GM18502 (cell line): ENCODE measurements at regions not wholly inside any gene's neighbourhood (a gene's known extent, or its start where the extent isn't known, plus 50 kb on each side); places are given as distances from the start of the nearest gene placed in this dataset.
A peak's percentile ranks its signal among the peaks of the same experiment; 100 is the strongest.
"Not testable (repeated sequence)": the region's sequence is repeated elsewhere in the genome, so short reads cannot be mapped to it uniquely, and the experiment has no call there.

Experiments used
- ATAC-seq: cut with Tn5 transposase; IDR thresholded peaks from one replicate; pipeline ENCODE4 v1.9.1; 2021; ENCODE audit warnings: mild to moderate bottlenecking; ENCODE audit not compliant: unreplicated experiment, poor library complexity

GRCh38 chr5:39650008-39650762 lies 225.4 kb upstream of the DAB2 start:
- ATAC-seq = no peak

GRCh38 chr5:39648848-39649227 lies 224.1 kb upstream of the DAB2 start:
- ATAC-seq = no peak

DNA sequence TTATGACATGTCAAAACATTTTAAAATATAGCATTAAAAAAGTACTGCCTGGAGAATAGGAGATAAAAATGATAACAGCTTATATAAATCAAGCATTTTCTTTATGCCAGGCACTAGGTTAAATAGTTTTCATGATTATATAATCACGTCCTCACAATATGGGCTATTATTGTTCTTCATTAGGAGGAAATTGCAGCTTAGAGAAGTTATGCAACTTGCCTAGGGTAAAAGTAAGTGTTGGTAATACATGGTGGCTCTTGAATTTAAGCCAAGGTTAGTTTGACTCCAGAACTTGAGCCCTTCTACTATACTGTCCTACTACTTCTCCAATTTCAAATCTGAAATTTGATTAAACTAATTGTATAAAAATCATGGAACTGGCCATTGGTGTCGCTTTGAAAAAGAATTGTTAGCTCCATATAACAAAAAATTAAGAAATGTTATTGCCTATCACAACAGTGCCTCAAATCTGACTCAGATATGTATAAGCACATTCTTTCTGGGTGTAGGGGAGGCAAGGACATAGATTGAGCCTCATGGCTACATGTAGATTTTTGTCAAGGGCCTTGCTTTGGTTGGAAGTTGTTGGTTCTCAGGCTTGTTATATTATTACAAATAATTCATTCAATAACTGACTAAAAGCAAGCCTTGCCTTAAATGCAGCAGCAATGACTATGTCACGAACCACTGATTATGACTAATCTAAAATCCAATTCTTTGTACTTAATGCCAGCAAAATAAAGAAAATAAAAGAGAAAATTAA lies 223.5 kb upstream of the DAB2 start:
- ATAC-seq = no peak

- ATAC-seq = peak; percentile 98
Measured at GRCh38 chr5:39640552-39640951, 215.8 kb upstream of the DAB2 start.

DNA sequence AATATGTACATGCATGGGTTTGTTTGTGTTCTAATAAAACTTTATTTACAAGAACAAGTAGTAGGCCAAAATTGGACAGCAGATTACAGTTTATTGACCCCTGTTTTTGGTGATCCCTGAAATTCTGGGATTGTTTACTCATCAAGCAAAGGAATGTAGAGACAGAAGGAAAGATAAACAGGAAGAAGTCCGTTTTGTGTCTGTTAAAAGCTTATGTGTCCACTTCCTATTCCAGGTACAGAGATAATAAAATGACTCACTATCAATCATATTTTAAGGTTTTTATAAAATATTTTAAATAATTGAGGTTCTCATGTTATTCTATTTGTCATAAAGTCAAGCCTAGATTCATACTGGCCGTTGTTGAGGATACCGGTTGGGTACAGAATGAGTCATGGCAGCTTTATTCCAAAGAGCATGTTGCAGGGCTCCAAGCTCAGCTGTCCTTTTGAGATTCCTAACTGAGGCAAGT lies 214.9 kb upstream of the DAB2 start:
- no peak for ATAC-seq

- no peak for ATAC-seq
Measured at GRCh38 chr5:39638813-39639212, 214.0 kb upstream of the DAB2 start.

- ATAC-seq = no peak
Measured at GRCh38 chr5:39633057-39633456, 208.3 kb upstream of the DAB2 start.

DNA sequence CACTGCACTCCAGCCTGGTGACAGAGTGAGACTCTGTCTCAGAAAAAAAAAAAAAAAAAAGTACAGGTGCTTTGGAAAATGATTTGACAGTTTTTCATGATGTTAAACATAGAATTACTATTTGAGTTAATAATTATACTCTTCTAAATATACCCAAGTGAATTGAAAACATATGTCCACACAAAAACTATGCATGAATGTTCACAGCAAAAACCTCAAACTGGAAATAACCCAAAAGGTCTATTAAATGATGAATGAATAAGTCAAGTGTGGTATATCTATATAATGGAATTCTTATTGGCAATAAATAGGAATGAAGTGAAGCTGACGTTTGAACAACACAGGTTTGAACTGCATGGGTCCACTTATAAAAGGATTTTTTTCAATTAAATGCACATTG lies 207.2 kb upstream of the DAB2 start:
- no peak for ATAC-seq

- ATAC-seq = no peak
Measured at GRCh38 chr5:39629946-39630345, 205.2 kb upstream of the DAB2 start.

DNA sequence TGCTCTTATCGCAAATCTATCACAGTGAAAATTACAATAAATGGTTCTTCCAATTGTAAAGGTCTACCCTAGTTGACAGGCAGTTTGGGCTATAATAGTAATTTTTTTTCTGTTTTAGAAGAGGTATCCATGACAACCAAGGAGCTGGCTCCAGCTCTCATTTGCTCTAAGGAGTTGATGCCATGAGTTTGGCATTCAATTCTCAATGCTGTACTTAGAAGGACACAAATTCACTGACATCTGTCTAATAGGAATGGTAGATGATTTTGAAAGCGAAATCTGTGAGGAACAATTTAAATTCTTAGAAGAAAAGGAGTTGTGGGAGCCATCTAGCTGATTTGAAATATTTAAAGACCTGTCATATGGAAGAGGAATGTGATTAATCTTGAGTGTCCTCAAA lies 203.6 kb upstream of the DAB2 start:
- no peak for ATAC-seq

GRCh38 chr5:39624890-39625289 lies 200.1 kb upstream of the DAB2 start:
- ATAC-seq = no peak

GRCh38 chr5:39624268-39624886 lies 199.6 kb upstream of the DAB2 start:
- ATAC-seq = peak; percentile 65

- ATAC-seq = no peak
Measured at GRCh38 chr5:39623291-39623865, 198.6 kb upstream of the DAB2 start.

- ATAC-seq = no peak
Measured at GRCh38 chr5:39622281-39622680, 197.5 kb upstream of the DAB2 start.

- no peak for ATAC-seq
Measured at GRCh38 chr5:39619168-39619818, 194.5 kb upstream of the DAB2 start.

DNA sequence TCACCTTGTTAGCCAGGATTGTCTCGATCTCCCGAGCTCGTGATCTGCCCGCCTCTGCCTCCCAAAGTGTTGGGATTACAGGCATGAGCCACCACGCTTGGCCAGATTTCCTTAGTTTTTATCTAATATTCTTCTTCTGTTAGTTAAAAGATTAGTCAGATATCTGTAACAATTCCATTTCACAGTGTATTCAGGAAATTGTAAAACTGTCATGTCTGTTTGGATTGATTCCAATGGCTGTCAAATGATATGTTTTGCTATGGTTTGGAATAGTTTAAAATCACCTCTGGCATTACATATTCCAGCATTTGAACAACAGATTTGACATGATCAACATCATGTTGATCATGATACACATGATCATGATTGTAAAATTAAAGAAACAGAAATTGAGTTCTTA lies 193.6 kb upstream of the DAB2 start:
- ATAC-seq = no peak

- ATAC-seq = no peak
Measured at GRCh38 chr5:39616131-39616530, 191.4 kb upstream of the DAB2 start.

DNA sequence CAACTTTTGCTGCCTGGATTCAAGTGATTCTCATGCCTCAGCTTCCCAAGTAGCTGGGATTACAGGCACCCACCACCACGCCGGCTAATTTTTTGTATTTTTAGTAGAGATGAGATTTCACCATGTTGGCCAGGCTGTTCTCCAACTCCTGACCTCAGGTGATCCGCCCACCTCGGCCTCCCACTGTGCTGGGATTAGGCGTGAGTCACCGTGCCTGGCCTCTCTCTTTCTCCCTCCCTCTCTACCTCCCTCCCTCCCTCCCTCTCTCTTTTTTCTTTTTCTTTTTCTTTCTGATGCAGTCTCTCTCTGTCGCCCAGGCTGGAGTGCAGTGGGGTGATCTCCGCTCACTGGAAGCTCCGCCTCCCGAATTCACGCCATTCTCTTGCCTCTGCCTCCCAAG lies 186.3 kb upstream of the DAB2 start:
- not testable (repeated sequence) for ATAC-seq

DNA sequence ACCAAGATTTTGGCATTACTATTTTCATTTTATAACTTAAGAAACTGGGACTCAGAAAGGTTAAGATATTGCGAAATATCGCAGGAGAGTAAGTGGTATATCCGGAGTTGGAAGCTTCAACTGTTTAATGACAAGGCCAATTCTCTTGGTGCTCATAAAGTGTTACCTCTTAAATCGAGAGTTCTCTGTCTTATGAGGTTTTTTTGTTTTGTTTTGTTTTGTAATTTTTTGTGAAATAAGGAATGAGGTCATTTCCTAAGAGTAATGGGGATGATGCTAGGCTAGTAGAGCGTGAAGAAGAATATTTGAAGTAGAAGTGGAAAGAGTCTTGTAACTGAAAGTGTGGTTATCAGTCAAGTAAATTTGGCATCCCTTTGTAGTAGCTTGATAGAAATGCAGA lies 183.2 kb upstream of the DAB2 start:
- ATAC-seq = no peak

DNA sequence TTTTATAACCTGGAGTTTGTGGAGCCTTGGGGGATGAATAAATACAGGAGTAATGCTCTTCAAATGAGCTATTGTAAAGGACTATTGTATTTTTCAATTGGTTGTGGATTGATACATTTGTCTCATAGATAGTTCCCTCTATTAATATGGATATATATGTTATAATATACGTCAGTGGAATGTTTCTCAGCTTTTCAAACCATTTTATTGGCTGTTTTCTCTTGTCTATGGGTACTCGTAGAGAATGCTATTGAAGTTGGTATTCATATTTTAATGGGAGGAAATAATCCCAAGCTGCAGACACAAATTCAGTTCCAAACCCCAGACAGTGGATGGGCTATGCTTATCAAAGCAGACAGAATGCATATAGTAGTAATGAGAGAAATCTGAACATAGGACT lies 181.8 kb upstream of the DAB2 start:
- ATAC-seq = no peak
